GM19324 (cell line): ENCODE measurements at regions not wholly inside any gene's neighbourhood (a gene's known extent, or its start where the extent isn't known, plus 50 kb on each side); places are given as distances from the start of the nearest gene placed in this dataset.

Experiments
- ATAC-seq: cut with Tn5 transposase; IDR thresholded peaks from one replicate; pipeline ENCODE4 v1.9.1; 2021; ENCODE audit warnings: mild to moderate bottlenecking, moderate library complexity; ENCODE audit not compliant: unreplicated experiment, low FRiP score

DNA sequence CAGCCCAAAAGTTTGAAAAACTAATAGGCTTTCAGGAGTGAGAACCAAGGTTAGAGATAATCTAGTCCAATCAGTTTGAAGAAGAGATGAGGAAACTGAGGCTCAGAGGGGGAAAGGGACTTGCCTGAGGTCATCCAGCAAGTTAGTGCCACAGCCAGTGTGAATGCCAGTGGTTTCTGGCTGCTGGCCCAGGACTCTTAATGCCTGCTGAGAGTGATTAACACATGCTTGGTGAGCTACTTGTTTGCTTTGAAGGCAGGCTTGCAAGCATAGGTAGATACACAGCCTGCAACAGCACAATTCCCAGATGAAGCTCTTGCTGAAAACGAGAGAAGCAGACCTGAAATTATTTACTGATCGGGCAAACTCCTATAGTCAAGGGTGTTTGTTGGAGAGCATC lies 591.6 kb upstream of the SGCD start:
- no peak for ATAC-seq

GRCh38 chr5:155738616-155739015 lies 588.3 kb upstream of the SGCD start:
- ATAC-seq: no peak

GRCh38 chr5:155746367-155747038 lies 580.5 kb upstream of the SGCD start:
- no peak for ATAC-seq

DNA sequence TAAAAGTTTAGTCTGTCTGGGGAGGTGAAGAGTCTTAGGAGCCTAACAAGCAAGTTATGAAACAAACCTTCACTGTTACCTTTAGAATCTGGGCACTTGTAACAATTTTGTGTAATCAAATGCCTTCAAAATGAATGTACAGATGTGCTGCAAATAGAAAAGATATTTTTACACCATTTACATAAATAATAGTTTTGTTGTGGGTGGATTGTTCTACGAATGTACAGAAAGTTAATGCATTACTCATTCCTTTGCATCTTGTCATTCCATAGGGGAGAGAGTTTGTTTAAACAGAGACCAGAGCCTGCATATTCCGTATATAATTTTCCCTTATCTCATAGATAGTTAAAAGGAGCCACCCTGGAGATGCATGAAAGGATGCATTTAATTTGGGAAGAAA lies 576.9 kb upstream of the SGCD start:
- ATAC-seq: no peak

GRCh38 chr5:155750571-155750970 lies 576.4 kb upstream of the SGCD start:
- ATAC-seq: no peak

DNA sequence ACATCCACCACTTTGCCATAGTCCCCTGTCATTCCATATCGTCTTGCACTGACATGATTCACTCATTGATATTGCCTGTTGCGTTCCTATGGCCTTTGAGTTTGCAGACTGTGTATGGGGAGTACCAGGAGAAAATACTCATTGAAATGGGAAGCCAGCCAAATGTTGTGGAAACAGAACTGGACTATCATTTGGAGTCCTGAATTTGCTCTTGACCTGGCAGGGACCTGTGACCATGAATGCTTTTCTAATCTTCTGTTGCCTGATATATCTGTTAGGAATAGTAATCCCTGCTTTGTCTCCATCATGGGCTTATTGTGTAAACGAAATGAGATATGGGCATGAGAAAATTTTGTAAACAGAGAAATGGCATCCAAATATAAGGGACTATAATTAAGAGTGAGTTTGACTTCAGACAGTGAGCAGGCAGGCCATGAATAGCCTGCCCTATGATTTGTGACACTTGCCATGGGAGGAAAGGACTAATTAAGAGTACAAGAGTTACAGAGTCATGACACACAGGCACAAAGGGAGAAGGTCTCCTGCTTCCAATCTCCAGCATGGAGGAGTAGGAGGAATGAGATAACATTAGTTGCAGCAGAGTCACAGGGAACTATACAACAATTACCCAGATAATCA lies 572.9 kb upstream of the SGCD start:
- no peak for ATAC-seq

DNA sequence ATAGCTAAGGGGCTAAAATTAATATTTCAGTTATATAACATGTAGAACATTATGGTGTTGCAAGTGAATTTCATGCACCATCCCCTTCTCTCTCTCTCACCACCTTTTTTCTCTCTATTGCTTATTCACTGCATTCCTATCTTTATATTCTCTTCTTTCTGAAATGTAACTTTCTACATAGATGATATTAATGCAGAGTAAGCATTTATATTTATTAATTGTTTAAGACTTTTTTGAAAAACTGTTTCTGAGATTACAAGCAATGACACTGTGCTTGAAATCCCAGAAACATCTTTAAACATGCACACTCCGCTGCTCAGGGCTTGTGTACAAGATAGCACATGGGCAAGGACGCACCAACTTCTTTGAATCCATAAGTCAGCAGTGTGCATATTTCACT lies 567.7 kb upstream of the SGCD start:
- no peak for ATAC-seq

- ATAC-seq: no peak
Measured at GRCh38 chr5:155759984-155760383, 567.0 kb upstream of the SGCD start.

GRCh38 chr5:155761502-155761901 lies 565.5 kb upstream of the SGCD start:
- ATAC-seq: no peak

GRCh38 chr5:155765715-155766114 lies 561.2 kb upstream of the SGCD start:
- no peak for ATAC-seq

DNA sequence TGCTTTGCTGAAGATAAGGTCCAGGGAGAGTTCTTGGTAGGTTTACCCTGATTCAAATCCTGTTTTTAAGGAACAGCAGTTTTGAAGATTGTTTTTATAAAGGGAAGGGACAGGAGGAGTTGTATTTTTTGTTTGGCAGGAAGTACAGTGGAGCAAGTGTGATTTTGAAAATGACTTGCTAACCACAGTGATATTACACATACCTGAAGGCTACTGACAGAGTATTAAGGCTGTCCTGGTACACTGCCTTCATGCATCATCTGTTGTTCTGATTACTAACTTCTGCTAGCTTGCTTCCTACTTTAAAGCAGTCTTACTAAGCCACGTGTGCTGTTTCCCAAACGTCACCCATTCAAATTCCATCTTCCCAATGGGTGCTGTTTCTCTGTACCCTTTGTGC lies 559.5 kb upstream of the SGCD start:
- no peak for ATAC-seq

- no peak for ATAC-seq
Measured at GRCh38 chr5:155768332-155768731, 558.6 kb upstream of the SGCD start.

- no peak for ATAC-seq
Measured at GRCh38 chr5:155772009-155772662, 554.8 kb upstream of the SGCD start.

DNA sequence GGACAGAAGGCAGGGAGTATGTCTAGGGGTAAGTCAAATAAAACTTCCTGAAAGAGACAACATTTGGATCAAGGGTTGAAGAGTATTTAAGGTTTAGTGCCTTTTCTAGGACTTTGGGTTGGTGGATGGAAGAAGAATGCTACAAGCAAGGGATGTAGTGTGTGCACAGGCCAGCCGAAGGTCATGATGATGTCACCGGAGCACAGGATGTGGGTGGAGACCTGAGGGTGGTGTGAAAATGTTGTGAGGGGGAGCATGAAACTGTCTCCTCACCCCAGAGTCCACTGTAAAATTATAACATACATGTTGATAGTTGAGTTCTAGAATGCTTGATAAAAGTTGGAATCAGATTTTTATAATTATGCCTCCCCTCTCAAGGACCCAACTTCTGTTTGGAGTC lies 553.3 kb upstream of the SGCD start:
- ATAC-seq: no peak

DNA sequence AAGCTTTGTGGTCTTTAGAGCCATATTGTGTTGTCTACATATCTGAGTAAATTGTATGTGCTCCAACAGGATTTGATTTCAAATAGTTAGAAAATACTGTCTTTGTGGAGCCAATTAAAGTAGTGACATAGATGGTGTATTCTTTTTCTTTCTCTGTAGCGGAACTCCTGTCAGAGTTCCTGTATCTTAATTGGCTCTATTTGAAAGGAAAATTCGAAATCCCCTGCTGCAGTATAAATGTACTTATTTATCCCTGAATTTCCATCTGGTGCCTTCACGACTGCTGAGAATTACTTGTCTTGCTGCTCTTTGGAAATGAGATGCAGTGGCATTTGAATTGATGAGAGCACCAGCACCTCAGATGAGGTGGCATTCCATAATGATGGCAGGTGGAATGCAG lies 546.7 kb upstream of the SGCD start:
- no peak for ATAC-seq

DNA sequence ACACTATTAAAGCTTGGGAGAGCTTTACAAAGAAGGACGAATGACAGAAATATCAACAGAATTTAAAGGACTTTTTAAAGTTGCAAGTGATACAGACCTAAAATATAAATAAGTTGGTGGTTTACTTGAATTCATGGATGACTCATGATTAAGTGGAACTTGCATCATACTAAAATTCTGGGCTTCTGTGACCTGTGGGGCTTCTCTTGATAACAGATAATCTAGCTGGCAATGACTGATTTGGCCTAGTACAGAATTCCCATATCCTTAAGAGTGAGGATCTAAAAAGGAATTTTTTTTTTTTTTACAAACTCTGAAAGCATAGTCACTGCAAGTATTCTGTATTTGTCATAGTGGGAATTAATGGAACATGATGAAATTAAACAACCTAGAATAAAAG lies 543.7 kb upstream of the SGCD start:
- no peak for ATAC-seq

GRCh38 chr5:155783791-155784190 lies 543.2 kb upstream of the SGCD start:
- no peak for ATAC-seq

DNA sequence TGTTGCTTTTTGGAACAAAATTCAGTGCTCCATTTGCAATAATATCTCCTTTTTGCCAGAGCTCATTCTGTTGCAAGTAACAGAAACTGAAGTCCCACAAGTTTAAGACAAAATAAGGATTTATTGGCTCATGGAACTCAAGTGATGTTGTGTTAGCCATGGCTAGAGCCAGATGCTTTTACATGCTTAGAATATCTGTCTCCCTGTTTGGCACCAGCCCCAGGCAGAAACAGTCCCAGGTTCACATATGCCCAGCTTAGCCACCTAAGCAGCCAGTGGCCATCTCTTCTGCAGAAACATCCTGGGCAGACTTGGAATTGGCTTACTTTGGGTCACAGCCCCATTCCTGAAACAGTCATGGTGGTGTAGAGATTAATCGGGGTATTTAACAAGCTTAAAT lies 540.9 kb upstream of the SGCD start:
- no peak for ATAC-seq

DNA sequence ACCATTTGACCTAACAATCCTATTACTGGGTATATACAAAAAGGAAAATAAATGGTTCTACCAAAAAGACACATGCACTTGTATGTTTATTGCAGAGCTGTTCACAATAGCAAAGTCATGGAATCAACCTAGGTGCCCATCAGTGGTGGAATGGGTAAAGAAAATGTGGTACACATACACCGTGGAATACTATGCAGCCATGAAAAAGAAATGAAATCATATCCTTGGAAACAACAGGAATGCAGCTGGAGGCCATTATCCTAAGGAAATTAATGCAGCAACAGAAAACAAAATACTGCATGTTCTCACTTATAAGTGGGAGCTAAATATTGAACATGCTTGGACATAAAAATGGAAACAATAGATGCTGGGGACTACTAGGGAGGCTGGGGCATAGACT lies 534.1 kb upstream of the SGCD start:
- ATAC-seq: no peak

DNA sequence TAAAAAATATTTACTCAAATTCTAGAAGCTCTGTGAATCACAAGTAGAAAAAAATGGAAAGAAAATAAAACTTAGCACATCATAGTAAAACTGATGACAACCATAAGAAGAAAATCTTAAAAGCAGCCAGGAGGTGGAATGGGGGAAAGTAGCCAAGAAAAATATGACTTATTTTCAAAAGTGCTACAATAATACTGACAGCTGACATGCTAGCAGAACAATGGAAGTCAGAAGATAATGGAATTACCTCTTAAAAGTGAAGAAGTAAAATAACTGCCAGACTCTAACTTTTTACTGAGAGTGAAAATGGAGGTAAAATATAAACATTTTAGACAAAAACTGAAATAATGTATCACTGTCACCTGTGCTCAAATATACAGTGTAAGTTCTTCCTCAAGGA lies 532.2 kb upstream of the SGCD start:
- no peak for ATAC-seq

GRCh38 chr5:155799308-155799707 lies 527.7 kb upstream of the SGCD start:
- ATAC-seq: no peak
